DND-41 (cell line): ENCODE measurements at regions not wholly inside any gene's neighbourhood (a gene's known extent, or its start where the extent isn't known, plus 50 kb on each side); places are given as distances from the start of the nearest gene placed in this dataset.
"Not testable (repeated sequence)": the region's sequence is repeated elsewhere in the genome, so short reads cannot be mapped to it uniquely, and the experiment has no call there.

ENCODE experiments used
- ATAC-seq: fragments of 200-7000 bp; cut with Tn5 transposase; 3 replicates; pipeline ENCODE4 v1.9.1; 2021; ENCODE audit warnings: low read depth; ENCODE audit not compliant: insufficient read depth
- DNase-seq: peaks from one replicate; pipeline ENCODE4 v3.0.0-alpha.2; 2020
- H2AFZ ChIP-seq: 2 replicates; pipeline ENCODE4 v1.6.0; 2012; ENCODE audit warnings: low read depth, low read length
- H3K27ac ChIP-seq: 2 replicates; pipeline ENCODE4 v1.5.1; 2012; ENCODE audit warnings: low read length, inconsistent platforms
- H3K27me3 ChIP-seq: fragments of 200-600 bp; sonication (generic); 2 replicates; pipeline ENCODE4 v1.6.0; 2012; ENCODE audit warnings: low read length, mild to moderate bottlenecking, inconsistent platforms; ENCODE audit not compliant: insufficient read depth, poor library complexity
- H3K36me3 ChIP-seq: 2 replicates; pipeline ENCODE4 v1.5.1; 2012; ENCODE audit warnings: low read length, inconsistent platforms; ENCODE audit not compliant: insufficient read depth
- H3K4me1 ChIP-seq: 2 replicates; pipeline ENCODE4 v1.5.1; 2012; ENCODE audit warnings: mild to moderate bottlenecking, low read length; ENCODE audit not compliant: insufficient read depth
- H3K4me2 ChIP-seq: 2 replicates; pipeline ENCODE4 v1.6.0; 2012; ENCODE audit warnings: mild to moderate bottlenecking, moderate library complexity, low read length, inconsistent platforms; ENCODE audit not compliant: insufficient read depth
- H3K4me3 ChIP-seq, 2 experiments: fragments of 200-600 bp in 1 of 2; shearing (Covaris generic) in 1 of 2; 2 replicates each; pipeline ENCODE4 v1.5.1; 2012 to 2016; ENCODE audit warnings: inconsistent platforms in 2 of 2, low read length in 2 of 2, mild to moderate bottlenecking in 2 of 2, low read depth in 1 of 2, moderate library complexity in 1 of 2
- H3K79me2 ChIP-seq: 2 replicates; pipeline ENCODE4 v1.6.0; 2012; ENCODE audit warnings: low read length, inconsistent platforms; ENCODE audit not compliant: insufficient read depth
- H3K9ac ChIP-seq: 2 replicates; pipeline ENCODE4 v1.6.0; 2012; ENCODE audit warnings: low read depth, mild to moderate bottlenecking, inconsistent platforms, low read length, moderate library complexity
- H3K9me3 ChIP-seq: 2 replicates; pipeline ENCODE4 v1.5.1; 2012; ENCODE audit warnings: low read length, moderate library complexity, mild to moderate bottlenecking, inconsistent platforms; ENCODE audit not compliant: insufficient read depth, severe bottlenecking
- H4K20me1 ChIP-seq: 2 replicates; pipeline ENCODE4 v1.6.0; 2012; ENCODE audit warnings: low read length; ENCODE audit not compliant: insufficient read depth
- EZH2 ChIP-seq: IDR thresholded peaks from 3 replicates; pipeline ENCODE4 v1.6.1; 2012; ENCODE audit warnings: borderline replicate concordance, low read depth, mild to moderate bottlenecking, moderate library complexity, low read length, inconsistent platforms; ENCODE audit not compliant: severe bottlenecking
- TF ChIP-seq, protein P1 (sequence below): IDR thresholded peaks from 2 replicates; pipeline ENCODE4 v1.5.1; 2012; ENCODE audit warnings: borderline replicate concordance, low read length, moderate library complexity, mild to moderate bottlenecking; ENCODE audit not compliant: poor library complexity, severe bottlenecking; ENCODE audit errors: extremely low read depth

DNA sequence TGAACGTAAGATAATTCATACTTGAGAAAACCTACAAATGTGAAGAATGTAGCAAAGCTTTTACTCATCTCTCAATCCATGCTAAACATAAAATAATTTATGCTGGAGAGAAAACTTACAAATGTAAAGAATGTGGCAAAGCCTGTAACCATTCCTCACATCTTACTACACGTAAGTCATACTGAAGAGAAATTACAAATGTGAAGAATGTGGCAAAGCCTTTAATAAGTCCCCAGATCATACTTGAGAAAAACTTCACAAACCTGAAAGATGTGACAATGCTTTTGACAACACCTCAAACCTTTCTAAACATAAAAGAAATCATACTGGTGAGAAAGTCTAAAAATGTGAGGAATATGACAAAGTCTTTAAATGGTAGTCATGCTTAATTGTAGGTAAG is 89.4 kb downstream of the ZNF675 start:
- H3K27me3 ChIP-seq = no peaks in the 10 kb centered on the region
- no peak overlapping the region for H3K4me3 ChIP-seq
- H3K27ac ChIP-seq = no peak overlapping the region
- H3K79me2 ChIP-seq = no peaks in the 10 kb centered on the region
- DNase-seq = no peak
- H4K20me1 ChIP-seq = no peaks in the 10 kb centered on the region
- peaks cover 4% of the 10 kb centered on the region for H3K9me3 ChIP-seq
- H3K9ac ChIP-seq = no peak overlapping the region
- no peak overlapping the region for H3K4me2 ChIP-seq
- H3K4me1 ChIP-seq = no peaks in the 10 kb centered on the region
- no peaks in the 10 kb centered on the region for H3K36me3 ChIP-seq
- no peak for TF ChIP-seq EZH2
- TF ChIP-seq, protein P1, sequence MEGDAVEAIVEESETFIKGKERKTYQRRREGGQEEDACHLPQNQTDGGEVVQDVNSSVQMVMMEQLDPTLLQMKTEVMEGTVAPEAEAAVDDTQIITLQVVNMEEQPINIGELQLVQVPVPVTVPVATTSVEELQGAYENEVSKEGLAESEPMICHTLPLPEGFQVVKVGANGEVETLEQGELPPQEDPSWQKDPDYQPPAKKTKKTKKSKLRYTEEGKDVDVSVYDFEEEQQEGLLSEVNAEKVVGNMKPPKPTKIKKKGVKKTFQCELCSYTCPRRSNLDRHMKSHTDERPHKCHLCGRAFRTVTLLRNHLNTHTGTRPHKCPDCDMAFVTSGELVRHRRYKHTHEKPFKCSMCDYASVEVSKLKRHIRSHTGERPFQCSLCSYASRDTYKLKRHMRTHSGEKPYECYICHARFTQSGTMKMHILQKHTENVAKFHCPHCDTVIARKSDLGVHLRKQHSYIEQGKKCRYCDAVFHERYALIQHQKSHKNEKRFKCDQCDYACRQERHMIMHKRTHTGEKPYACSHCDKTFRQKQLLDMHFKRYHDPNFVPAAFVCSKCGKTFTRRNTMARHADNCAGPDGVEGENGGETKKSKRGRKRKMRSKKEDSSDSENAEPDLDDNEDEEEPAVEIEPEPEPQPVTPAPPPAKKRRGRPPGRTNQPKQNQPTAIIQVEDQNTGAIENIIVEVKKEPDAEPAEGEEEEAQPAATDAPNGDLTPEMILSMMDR = no peak
- no peak for ATAC-seq
- H2AFZ ChIP-seq = no peak overlapping the region

DNA sequence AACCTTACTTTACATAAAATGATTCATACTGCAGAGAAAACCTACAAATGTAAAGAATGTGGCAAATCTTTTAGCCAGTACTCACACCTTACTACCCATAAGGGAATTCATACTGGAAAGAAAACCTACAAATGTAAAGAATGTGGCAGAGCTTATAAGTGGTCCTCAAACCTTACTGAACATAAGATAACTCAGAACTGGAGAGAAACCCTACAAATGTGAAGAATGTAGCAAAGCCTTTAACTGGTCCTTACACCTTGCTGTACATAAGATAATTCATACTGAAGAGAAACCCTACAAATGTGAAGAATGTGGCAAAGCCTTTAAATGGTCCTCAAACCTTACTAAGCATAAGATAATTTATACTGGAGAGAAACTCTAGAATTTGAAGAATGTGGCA is 90.1 kb downstream of the ZNF675 start:
- DNase-seq = no peak
- Histone ChIP-seq H3K4me1 (no peaks in the 10 kb centered on the region), H3K36me3 (no peaks in the 10 kb centered on the region), H3K9me3 (peaks cover 4% of the 10 kb centered on the region), H3K27me3 (no peaks in the 10 kb centered on the region), H3K27ac (no peak overlapping the region), H3K4me3 (no peak overlapping the region), H3K79me2 (no peaks in the 10 kb centered on the region), H4K20me1 (no peaks in the 10 kb centered on the region), H2AFZ (no peak overlapping the region), H3K9ac (no peak overlapping the region), H3K4me2 (no peak overlapping the region)
- TF ChIP-seq EZH2 = no peak
- TF ChIP-seq, protein P1 = no peak
- no peak for ATAC-seq

DNA sequence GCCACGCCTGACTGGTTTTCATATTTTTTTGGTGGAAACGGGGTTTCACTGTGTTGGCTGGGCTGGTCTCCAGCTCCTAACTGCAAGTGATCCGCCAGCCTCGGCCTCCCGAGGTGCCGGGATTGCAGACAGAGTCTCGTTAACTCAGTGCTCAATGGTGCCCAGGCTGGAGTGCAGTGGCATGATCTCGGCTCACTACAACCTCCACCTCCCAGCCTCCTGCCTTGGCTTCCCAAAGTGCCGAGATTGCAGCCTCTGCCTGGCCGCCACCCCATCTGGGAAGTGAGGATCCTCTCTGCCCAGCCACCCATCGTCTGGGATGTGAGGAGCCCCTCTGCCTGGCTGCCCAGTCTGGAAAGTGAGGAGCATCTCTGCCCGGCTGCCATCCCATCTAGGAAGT is 92.7 kb downstream of the ZNF675 start:
- H3K27me3 ChIP-seq, DNase-seq, H3K79me2 ChIP-seq, H2AFZ ChIP-seq, H3K9me3 ChIP-seq, H3K4me1 ChIP-seq, H3K27ac ChIP-seq, H4K20me1 ChIP-seq, ATAC-seq, H3K4me3 ChIP-seq, H3K4me2 ChIP-seq, H3K36me3 ChIP-seq, H3K9ac ChIP-seq: not testable (repeated sequence)

DNA sequence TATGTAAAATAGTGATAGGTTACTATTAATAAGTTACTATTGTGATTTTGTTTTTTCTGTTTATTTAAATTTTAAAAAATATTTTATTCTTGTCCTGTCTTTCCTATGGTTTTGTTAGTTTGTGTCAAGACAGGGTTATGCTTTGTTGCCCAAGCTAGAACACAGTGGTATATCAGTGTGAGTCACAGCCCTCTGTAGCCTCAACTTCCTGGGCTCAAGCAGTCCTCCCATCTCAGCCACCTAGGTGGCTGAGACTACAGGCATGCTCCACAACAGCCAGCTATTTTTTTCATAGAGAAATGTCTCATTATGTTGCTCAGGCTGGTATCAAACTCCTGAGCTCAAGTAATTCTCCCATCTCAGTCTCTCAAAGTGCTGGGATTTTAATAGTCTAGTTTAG is 99.5 kb downstream of the ZNF675 start:
- H2AFZ ChIP-seq = no peak overlapping the region
- H3K79me2 ChIP-seq = no peaks in the 10 kb centered on the region
- DNase-seq (no peak), ATAC-seq (no peak)
- H3K36me3 ChIP-seq = no peaks in the 10 kb centered on the region
- H3K4me3 ChIP-seq = no peak overlapping the region
- H3K4me1 ChIP-seq = no peaks in the 10 kb centered on the region
- H3K9ac ChIP-seq = no peak overlapping the region
- TF ChIP-seq, protein P1 = no peak
- TF ChIP-seq EZH2 = no peak
- H3K4me2 ChIP-seq = no peak overlapping the region
- H3K9me3 ChIP-seq = peaks cover 5% of the 10 kb centered on the region
- H3K27ac ChIP-seq = no peak overlapping the region
- H3K27me3 ChIP-seq = no peaks in the 10 kb centered on the region
- H4K20me1 ChIP-seq = no peaks in the 10 kb centered on the region
